GM13977 (cell line): ENCODE measurements at regions not wholly inside any gene's neighbourhood (a gene's known extent, or its start where the extent isn't known, plus 50 kb on each side); places are given as distances from the start of the nearest gene placed in this dataset.

Experiments used
- DNase-seq: peaks from one replicate; pipeline ENCODE4 v3.0.0; 2012; ENCODE audit warnings: low spot score
- CTCF ChIP-seq: IDR thresholded peaks from 2 replicates; pipeline ENCODE4 v1.5.1; 2012; ENCODE audit warnings: mild to moderate bottlenecking, control low read depth; ENCODE audit not compliant: insufficient read depth; ENCODE audit errors: extremely low read depth, missing control alignments
- in situ Hi-C: fragments of 300-500 bp; cut with MboI; formaldehyde crosslinking; loops from one replicate; pipeline ENCODE4 v1.12.0; 2022; ENCODE audit warnings: low sequenced_read_pairs, low pct_unique_long_range_greater_than_20kb, mixed read lengths, inconsistent platforms; ENCODE audit not compliant: unreplicated experiment

GRCh38 chr19:56946159-56946558 is 105.6 kb upstream of the PEG3 start:
- DNase-seq, result no peak
- TF ChIP-seq CTCF, result no peak
- in situ Hi-C loops, result no loop called here

- in situ Hi-C loops, result no loop called here
- TF ChIP-seq CTCF, result no peak
- DNase-seq, result no peak
These were observed 106.7 kb upstream of the PEG3 start for GRCh38 chr19:56947206-56947605.

- TF ChIP-seq CTCF, result no peak
- DNase-seq, result no peak
- in situ Hi-C loops, result no loop called here
These were observed 109.1 kb upstream of the PEG3 start for GRCh38 chr19:56949626-56950025.

GRCh38 chr19:56951672-56952071 is 111.1 kb upstream of the PEG3 start:
- in situ Hi-C loops, result no loop called here
- no peak for TF ChIP-seq CTCF
- DNase-seq, result no peak

- in situ Hi-C loops, result no loop called here
- no peak for TF ChIP-seq CTCF
- no peak for DNase-seq
These were observed 112.9 kb upstream of the PEG3 start for GRCh38 chr19:56953470-56953869.

GRCh38 chr19:56955637-56956216 is 115.2 kb upstream of the PEG3 start:
- no peak for DNase-seq

More at GRCh38 chr19:56955637-56956216, 115.2 kb upstream of the PEG3 start:
- TF ChIP-seq CTCF, result no peak
- in situ Hi-C loops, result no loop called here
